H7 (cell line): ENCODE measurements at regions not wholly inside any gene's neighbourhood (a gene's known extent, or its start where the extent isn't known, plus 50 kb on each side); places are given as distances from the start of the nearest gene placed in this dataset.
"Not testable (repeated sequence)": the region's sequence is repeated elsewhere in the genome, so short reads cannot be mapped to it uniquely, and the experiment has no call there.

Experiments used
- DNase-seq: peaks from one replicate; pipeline ENCODE4 v3.0.0; 2012
- H3K27me3 ChIP-seq: 2 replicates; pipeline ENCODE4 v1.6.0; 2011; ENCODE audit warnings: mild to moderate bottlenecking, low read length; ENCODE audit not compliant: control insufficient read depth, insufficient read depth
- H3K36me3 ChIP-seq: replicated peaks from 2 replicates; pipeline ENCODE4 v1.5.1; 2011; ENCODE audit warnings: low read length; ENCODE audit not compliant: control insufficient read depth, insufficient read depth
- H3K4me3 ChIP-seq: 2 replicates; pipeline ENCODE4 v1.5.1; 2011; ENCODE audit warnings: low read depth, mild to moderate bottlenecking, control low read depth, low read length, moderate library complexity; ENCODE audit not compliant: insufficient read depth

DNA sequence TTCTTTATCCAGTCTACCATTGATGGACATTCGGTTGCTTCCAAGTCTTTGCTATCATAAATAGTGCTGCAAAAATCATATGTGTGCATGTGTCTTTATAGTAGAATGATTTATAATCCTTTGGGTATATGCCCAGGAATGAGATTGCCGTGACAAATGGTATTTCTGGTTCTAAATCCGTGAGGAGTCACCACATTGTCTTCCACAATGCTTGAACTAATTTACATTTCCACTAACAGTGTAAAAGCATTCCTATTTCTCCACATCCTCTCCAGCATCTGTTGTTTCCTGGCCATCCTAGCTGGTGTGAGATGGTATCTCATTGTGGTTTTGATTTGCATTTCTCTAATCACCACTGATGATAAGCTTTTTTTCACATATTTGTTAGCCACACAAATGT, 406.1 kb upstream of the NDST4 start:
- not testable (repeated sequence) for DNase-seq

GRCh38 chr4:115515772-115516171, 402.4 kb upstream of the NDST4 start:
- H3K36me3 ChIP-seq: no peaks in the 10 kb centered on the region
- H3K4me3 ChIP-seq: no peak overlapping the region
- no peaks in the 10 kb centered on the region for H3K27me3 ChIP-seq
- DNase-seq: no peak

More for the DNA sequence above, 406.1 kb upstream of the NDST4 start:
- not testable (repeated sequence) for H3K27me3 ChIP-seq, H3K4me3 ChIP-seq, H3K36me3 ChIP-seq

- no peaks in the 10 kb centered on the region for H3K27me3 ChIP-seq
- DNase-seq: no peak
- H3K4me3 ChIP-seq: no peak overlapping the region
- H3K36me3 ChIP-seq: no peaks in the 10 kb centered on the region
These were observed 401.9 kb upstream of the NDST4 start for GRCh38 chr4:115515366-115515765.

DNA sequence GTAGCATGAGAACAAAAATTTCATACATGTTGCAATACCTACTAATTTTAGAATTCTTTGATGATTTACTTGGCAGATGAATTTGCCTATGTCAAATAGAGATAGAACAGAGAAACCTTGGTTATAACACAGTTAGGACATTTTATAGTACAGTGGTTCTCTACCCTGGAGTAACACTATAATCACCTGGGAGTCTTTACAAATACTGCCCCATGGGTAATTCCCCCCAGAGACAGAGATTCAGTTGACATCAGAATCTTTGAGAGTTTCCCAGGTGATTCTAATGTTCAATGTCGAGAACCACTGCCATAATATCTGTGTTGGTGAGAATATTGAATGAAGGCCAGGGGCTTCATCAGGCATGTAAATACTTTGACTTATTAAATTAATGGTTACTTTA, 401.3 kb upstream of the NDST4 start:
- Histone ChIP-seq H3K27me3 (no peaks in the 10 kb centered on the region), H3K36me3 (no peaks in the 10 kb centered on the region), H3K4me3 (no peak overlapping the region)
- no peak for DNase-seq

DNA sequence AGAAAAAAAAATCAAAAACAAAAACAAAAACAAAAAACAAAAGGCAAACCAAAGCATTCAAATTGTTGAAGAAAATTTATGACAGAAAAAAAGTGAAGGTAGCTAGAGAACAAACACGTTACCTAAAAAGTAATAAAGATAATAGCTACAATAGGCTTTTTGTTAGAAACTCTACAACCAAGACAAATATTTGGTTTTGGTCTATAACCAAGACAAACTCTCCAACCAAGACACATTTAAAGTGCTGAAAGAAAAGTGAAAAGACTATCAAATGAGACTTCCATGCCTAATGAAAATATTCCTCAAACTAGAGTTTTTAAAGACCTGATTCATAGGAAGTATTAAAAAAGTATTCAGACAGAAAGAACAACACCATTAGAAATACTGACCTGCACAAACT, 391.9 kb upstream of the NDST4 start:
- H3K4me3 ChIP-seq: no peak overlapping the region
- DNase-seq: no peak
- no peaks in the 10 kb centered on the region for H3K27me3 ChIP-seq
- no peaks in the 10 kb centered on the region for H3K36me3 ChIP-seq

DNA sequence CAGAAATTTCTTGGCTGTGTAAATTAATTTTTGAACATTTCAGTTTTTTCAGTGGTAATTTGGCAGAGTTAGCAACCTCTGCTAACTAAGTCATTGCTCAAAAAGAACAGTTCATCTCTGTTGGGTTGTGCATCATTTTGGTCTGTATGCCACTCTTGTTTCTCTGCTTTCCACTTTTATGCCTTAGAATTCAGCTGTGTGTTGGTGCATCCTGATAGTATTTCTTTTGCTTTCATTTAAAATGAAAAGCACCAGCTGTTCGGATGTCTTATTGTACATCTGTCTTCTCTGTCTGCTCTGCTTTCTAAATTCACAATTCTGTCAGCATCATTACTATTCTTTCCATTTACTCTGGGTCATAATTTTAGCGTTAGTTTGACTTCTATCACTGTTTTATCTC, 388.2 kb upstream of the NDST4 start:
- no peaks in the 10 kb centered on the region for H3K27me3 ChIP-seq
- H3K36me3 ChIP-seq: no peaks in the 10 kb centered on the region
- DNase-seq: no peak
- no peak overlapping the region for H3K4me3 ChIP-seq

DNA sequence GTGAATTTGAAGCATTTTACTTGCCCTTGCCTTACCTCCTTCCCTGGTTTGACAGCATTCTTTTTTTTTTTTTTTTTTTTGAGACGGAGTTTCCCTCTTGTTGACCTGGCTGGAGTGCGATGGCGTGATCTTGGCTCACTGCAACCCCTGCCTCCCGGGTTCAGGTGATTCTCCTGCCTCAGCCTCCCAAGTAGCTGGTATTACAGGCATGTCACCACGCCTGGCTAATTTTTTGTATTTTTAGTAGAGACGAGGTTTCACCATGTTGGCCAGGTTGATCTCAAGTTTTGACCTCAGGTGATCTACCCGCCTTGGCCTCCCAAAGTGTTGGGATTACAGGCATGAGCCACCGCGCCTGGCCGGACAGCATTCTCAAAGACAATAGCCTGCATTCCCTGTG, 380.4 kb upstream of the NDST4 start:
- H3K4me3 ChIP-seq, H3K27me3 ChIP-seq, H3K36me3 ChIP-seq, DNase-seq: not testable (repeated sequence)

- no peak for DNase-seq
- no peak overlapping the region for H3K4me3 ChIP-seq
- H3K36me3 ChIP-seq: no peaks in the 10 kb centered on the region
- no peaks in the 10 kb centered on the region for H3K27me3 ChIP-seq
These were observed 378.3 kb upstream of the NDST4 start for GRCh38 chr4:115491686-115492085.

- no peak for DNase-seq
- H3K4me3 ChIP-seq: no peak overlapping the region
- H3K36me3 ChIP-seq: no peaks in the 10 kb centered on the region
- H3K27me3 ChIP-seq: no peaks in the 10 kb centered on the region
These were observed 375.9 kb upstream of the NDST4 start for GRCh38 chr4:115489279-115489678.

DNA sequence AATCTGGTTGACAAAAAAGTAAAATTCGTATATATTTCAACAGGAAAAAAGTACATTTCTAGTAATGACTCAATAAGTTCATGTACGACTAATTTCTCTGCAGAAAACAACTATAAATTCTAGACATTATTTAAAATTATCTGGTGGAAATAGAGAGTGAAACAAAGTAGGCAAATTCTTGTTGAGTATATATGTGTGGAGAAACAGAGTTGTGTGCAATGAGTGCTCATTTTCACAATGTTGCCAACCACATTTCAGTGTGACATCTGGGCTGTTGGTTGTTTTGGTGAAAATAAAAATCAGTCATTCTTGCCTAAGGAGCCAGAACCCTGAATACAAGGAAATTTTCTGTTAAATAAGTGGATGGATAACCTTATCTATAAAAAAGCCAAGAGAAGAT, 372.0 kb upstream of the NDST4 start:
- Histone ChIP-seq H3K27me3 (no peaks in the 10 kb centered on the region), H3K4me3 (no peak overlapping the region), H3K36me3 (no peaks in the 10 kb centered on the region)
- no peak for DNase-seq

GRCh38 chr4:115484479-115484878, 371.1 kb upstream of the NDST4 start:
- Histone ChIP-seq H3K27me3 (no peaks in the 10 kb centered on the region), H3K36me3 (no peaks in the 10 kb centered on the region), H3K4me3 (no peak overlapping the region)
- DNase-seq: no peak

- no peak for DNase-seq
- no peak overlapping the region for H3K4me3 ChIP-seq
- H3K27me3 ChIP-seq: no peaks in the 10 kb centered on the region
- H3K36me3 ChIP-seq: no peaks in the 10 kb centered on the region
These were observed 357.3 kb upstream of the NDST4 start for GRCh38 chr4:115470763-115471162.

GRCh38 chr4:115459301-115459700, 345.9 kb upstream of the NDST4 start:
- H3K36me3 ChIP-seq, H3K4me3 ChIP-seq, DNase-seq, H3K27me3 ChIP-seq: not testable (repeated sequence)

DNA sequence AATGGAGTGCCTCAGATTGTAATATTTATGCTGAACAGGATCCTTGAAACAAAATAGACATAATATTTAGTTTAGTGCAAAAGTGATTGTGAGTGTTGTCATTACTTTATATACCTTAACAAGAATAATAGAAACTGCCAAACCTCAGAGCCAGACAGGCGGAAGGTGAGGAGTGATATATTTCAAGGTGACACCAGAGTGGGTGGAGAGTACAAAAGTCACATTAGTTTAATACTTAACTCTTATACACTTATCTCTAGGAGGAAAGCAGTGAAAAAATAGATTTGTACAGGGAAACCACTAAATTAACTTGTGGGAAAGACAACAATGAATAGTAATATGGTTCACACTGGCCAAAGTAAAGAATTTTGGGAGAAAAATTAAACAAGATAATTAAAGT, 342.8 kb upstream of the NDST4 start:
- no peak for DNase-seq
- no peak overlapping the region for H3K4me3 ChIP-seq

GRCh38 chr4:115454228-115454627, 340.8 kb upstream of the NDST4 start:
- no peaks in the 10 kb centered on the region for H3K27me3 ChIP-seq

More for the DNA sequence above, 342.8 kb upstream of the NDST4 start:
- Histone ChIP-seq H3K27me3 (no peaks in the 10 kb centered on the region), H3K36me3 (no peaks in the 10 kb centered on the region)

DNA sequence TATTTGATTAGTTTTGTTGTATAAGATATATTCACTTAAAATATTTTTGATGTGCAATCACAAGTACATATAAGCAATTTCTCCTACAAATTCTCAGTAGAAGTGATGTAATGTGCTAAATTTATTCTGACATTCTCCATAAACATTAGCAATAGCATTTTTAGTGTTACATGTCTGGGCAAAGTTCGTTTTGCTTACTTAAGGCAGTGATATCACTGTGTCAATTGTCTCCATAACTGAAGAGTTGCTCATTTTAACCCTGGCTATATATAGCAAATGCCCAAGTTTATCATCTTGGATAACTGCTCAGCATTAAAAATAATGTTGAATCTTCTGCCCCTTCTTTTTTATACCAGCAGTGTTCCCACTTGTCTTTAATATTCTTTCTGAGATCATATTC, 340.0 kb upstream of the NDST4 start:
- H3K36me3 ChIP-seq: no peaks in the 10 kb centered on the region
- no peak overlapping the region for H3K4me3 ChIP-seq
- H3K27me3 ChIP-seq: no peaks in the 10 kb centered on the region
- no peak for DNase-seq

More at GRCh38 chr4:115454228-115454627, 340.8 kb upstream of the NDST4 start:
- no peak overlapping the region for H3K4me3 ChIP-seq
- no peak for DNase-seq
- H3K36me3 ChIP-seq: no peaks in the 10 kb centered on the region
